ENCODE measurements at regions not wholly inside any gene's neighbourhood (a gene's known extent, or its start where the extent isn't known, plus 50 kb on each side); places are given as distances from the start of the nearest gene placed in this dataset.
"Not testable (repeated sequence)": the region's sequence is repeated elsewhere in the genome, so short reads cannot be mapped to it uniquely, and the experiment has no call there.

DNA sequence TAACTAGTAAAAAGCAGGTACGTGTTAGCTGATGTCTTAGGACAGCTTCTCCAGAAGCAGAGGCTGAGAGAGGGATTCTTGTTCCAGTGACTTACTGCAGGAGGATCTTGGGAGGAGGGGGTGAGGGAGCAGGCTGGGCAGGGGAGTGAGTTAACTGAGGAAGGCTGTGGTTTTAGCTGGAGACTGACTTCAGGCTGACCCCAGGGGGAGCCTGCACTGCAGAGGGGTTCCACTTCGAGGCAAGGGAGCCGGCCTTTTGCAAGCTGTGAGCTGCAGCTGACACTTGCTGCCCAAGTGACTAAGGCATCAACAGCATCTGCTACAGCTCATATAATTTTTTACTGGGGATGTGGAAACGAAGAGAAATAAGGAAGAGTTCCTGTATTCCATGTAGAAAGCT lies 50.4 kb upstream of the SOD1 start:
- no peak for DNase-seq

DNA sequence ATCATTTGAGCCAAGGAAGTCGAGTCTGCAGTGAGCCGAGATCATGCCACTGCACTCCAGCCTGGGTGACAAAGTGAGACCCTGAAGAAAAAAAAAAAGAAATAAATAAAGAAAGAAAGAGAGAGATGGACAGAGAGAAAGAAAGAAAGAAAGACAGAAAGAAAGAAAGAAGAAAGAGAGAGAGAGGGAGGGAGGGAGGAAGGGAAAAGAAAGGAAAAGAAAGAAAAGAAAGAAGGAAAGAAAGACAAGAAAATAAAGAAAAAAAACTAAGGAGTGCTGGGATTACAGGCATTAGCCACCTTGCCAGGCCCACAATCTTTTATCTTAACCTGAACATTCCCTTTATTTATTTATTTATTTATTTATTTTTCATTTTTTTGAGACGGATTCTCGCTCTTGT lies 51.7 kb upstream of the SOD1 start:
- DNase-seq: no peak

DNA sequence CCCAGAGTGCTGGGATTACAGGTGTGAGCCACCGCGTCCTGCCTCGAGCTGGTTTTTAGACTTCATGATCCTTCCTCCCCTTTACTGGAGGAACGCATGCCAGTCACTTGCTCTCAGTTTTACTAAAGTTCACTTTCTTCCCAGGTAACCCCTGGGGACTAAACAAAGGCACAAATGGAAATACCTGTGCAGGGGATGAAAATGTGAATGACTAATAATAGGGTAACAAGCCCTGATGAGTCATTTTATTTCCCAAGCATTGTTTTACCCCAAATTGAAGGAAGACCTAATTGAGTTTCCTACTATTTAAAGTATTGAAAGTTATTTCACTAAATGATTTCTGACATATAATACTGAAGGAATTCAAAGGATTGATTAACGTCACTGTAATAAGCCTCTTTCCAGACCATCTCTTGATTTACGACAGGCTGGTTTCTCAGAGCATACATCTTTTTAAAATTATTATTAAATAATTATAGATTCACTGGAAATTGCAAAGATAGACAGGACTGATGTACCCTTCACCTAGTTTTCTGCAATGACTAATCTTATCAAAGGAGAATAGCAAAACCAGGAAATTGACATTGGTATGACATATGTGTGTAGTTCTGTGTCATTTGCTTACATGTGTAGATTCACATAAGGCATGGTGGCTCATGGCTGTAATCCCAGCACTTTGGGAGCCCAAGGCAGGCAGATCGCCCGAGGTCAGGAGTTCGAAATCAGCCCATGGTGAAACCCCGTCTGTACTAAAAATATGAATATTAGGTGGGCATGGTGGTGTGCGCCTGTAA lies 53.2 kb upstream of the SOD1 start:
- no peak for DNase-seq

DNA sequence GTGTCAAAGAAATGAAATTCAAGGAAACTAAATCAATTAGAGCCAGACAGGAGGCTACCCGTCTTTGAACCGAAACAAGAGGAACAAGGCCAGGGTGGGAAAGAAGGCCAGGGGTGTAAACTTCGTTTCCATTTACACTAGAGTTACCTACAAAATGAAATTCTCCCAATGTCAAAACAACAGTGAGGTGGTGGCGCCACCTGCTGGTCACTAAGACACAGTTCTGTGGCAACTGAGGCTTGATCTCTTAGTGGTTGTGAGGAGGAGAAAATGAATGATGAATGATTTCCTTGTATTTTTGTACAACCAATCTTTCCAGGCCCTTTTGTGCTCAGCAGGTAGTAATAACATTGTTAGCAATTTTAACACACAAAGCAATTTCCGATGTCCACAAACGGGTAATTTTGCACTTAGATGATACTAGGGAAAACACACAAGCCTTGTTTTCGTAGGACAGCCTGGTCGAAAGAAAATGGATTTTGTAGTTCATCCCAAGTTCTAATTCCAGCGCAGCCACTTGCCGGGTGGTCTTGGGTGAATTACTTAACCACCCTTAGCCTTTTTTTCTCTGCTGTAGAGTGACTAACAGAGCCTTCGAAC lies 54.8 kb upstream of the SOD1 start:
- DNase-seq: peak; percentile 25

DNA sequence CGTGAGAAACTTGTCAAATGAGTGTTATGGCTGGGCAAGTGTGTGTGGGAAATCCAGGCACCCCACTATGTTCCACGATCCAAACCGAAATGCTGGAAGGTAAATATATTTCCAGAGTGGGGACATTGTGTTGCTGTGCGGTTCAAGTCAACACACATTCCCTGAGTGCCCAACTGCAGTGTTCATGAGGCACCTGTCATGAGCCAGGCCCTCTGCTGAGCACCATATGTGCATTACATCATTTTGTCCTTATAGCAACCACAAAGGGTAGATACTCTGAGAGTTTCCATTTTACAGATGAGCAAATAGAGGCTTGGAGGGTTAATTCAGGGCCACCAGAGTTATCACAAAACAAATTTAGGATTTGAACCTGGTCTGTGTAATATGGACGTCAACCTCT lies 59.9 kb upstream of the SOD1 start:
- DNase-seq: no peak

DNA sequence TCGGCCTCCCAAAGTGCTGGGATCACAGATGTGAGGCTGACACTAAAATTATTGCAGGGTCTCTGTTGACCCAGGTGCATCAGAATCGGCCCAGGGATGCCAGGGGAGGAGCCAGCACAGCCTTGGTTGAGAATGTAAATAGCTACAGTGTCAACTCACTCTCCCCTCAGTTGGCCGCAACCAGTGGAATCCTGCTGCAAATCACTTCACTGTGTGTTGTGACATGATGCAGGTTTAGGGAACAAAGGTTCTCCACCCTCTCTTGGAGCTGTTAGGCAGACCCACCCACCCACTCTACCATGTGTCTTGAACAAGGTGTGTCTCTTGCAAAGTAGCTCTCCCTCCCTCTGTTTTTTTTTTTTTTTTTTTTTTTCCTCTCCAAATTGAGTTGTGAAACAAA lies 60.5 kb upstream of the SOD1 start:
- DNase-seq: no peak

DNA sequence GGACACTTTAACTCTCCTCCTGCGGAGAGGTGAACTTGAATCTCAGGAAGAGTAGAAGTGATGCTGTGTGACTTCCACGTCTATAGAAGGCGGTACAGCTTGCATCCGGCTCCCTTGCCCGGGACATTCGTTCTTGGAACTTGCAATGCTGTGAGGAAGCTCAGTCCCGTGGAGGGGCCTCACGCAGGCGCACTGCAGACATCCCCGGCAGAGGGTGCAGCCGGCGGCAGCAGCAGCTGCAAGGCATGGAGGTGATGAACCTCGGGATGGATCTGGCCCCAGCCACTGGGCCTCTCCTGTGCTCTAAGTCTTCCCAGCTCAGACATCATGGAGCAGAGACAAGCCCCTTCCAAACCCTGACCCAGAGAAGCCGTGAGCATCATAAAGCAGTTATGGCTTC lies 61.8 kb upstream of the SOD1 start:
- no peak for DNase-seq

DNA sequence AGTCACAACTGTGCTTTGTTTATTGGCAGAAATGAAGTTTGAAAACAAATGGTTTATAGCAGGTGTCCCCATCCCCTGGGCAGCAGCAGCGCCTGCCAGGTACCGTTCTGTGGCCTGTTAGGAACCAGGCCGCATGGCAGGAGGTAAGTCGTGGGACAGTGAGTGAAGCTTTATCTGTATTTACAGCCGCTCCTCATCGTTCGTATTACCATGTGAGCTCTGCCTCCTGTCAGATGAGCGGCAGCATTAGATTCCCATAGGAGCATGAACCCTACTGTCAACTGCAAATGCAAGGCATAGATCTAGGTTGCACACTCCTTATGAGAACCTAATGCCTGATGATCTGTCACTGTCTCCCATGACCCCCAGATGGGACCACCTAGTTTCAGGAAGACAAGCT lies 63.4 kb upstream of the SOD1 start:
- no peak for DNase-seq

DNA sequence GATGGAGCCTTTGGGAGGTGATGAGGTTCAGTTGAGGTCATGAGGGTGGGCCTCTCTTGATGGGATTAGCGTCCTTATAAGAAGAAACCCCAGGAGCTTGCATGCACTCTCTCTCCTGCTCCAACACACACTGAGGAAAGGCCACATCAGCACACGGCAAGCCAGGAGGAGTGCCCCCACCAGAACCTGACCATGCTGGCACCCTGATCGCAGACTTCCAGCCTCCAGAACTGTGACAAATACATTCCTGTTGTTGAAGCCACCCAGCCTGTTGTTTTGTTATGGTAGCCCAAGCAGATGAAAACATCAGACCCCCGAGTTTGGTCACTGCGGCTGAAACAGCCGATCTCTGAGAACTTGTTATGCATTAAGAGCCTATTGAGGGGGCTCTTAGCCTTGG lies 64.8 kb upstream of the SOD1 start:
- DNase-seq: no peak

DNA sequence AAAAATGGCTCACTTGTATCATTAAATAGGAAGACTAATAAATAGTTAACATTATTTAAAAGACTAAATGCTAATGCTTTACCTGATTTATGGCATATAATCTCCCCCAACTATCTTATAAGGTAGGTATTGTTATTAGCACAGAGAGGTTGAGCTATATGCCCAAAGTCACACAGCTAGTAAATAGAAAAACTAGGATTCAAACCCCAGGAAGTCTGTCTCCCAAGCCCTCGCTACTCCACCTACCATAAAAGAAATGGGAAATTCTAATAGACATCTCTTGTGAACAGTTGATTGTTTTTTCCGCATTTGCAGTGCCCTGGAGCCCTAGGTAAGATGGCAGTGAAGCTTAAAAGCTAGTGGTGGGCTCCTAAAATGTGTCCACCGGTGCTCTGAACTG lies 65.2 kb upstream of the SOD1 start:
- no peak for DNase-seq

DNA sequence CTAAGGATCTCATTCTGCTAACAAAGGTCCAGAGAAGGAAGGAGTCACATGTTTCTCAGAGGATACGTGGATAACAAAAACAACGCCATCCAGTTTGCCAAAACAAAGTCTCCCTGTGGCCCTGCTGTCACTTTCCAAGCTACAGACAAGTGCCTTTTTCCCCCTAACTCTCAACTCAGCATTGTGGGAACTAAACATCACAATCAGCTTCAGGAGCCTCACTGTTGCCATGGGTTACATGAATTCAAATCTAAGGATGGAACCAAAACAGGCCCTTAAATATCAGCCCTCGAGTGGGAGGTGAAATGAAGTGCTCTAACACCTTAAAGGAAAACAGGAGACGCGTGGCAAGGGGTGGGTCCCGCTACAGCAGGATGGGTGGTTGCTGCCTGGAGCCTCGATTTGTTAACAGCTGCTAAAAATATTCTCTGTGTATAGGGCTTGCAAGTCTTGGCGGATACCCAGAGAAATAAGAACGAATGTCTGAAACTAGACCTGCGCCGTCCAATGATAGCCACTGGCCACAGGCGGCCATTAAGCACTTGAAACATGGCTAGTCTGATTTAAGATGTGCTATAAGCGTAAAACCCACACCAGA lies 66.4 kb upstream of the SOD1 start:
- DNase-seq: no peak

DNA sequence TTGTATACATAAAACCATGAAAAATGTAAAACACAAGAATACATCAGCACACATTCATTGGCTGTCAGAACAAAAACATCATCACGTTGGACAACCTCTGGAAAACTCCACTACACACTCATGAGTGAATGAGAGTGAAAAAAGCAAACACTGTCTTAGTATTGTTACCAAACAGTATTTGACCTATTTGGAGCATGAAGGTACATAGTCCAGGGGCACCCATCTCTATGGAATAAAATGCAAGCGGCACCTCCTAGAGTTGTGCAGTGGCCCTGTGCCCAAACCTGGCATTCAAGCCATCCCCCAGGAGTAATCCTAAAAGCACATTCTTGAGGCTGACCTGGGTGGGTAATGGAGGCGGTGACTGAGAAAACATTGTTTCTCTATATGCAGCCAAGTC lies 67.0 kb upstream of the SOD1 start:
- DNase-seq: no peak

DNA sequence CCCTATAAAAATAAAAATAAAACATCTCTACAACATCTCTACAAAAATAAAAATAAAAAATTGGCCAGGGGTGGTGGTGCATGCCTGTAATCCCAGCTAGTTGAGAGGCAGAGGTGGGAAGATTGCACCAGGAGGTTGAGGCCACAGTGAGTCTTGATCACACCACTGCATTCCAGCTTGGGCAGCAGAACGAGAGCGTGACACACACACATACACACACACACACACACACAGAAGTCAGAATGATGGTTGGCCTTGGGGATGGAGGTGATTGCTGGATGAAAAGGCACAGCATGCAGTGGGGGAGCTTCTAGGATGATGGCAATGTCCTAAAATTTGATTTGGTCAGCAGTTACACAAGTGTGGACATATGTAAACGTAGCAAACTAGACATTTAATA lies 69.7 kb upstream of the SOD1 start:
- DNase-seq: no peak

DNA sequence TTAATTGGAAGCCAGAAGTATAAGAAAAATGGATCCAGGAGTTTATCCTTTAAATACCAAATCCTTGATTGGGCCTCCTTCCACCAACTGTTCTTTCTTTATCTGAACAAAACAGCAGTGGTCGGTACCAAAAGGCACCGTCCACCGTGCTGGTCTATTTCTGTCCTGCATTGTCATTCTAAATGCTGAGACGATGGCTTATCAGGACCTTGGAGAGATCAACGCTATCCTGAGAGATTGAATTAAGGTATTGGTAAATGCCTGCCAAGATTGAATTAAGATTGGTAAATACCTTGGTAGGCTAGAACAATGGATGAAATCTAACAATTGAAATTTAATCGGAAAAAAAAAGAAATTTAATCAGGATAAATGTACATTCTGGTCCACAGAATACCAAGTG lies 73.4 kb upstream of the SOD1 start:
- DNase-seq: no peak

DNA sequence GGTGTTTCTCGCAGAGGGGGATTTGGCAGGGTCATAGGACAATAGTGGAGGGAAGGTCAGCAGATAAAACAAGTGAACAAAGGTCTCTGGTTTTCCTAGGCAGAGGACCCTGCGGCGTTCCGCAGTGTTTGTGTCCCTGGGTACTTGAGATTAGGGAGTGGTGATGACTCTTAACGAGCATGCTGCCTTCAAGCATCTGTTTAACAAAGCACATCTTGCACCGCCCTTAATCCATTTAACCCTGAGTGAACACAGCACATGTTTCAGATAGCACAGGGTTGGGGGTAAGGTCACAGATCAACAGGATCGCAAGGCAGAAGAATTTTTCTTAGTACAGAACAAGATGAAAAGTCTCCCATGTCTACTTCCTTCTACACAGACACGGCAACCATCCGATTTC lies 75.6 kb upstream of the SOD1 start:
- DNase-seq: not testable (repeated sequence)

DNA sequence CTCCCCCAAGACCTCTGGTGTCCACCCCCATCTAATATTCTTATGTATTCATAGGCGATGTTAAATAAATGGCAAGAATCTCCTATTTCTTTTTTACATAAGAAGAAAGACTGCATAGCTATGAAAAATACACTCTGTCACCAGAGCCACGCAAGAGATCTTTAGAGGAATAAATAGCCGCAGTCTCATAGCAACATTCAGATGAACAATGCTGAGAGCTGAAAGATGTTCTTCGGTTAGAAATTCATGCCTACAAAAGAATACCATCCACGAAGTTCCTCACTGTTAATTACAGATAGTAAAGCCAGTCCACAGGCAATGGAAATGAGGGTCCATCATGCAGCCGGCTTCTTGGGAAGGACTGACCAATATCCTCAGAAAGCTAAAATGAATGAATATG lies 76.0 kb upstream of the SOD1 start:
- no peak for DNase-seq

DNA sequence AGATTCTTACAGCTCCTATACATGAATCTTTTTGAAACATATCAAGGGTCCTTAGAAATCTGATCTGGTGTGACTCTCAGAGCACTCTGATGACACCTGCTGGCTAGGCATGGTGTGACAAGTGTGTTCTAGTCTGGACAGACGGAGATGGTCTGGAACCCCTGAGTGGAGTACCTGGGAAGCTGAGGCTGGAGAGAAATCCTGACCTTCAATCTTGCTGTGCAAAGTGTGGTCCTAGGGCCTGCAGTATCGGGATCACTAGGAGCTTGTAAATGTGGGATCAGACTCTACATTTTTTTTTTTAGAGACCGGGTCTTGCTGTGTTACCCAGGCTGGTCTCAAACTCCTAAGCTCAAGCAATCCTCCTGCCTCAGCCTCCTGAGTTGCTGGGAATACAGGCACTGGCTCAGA lies 78.6 kb upstream of the SOD1 start:
- DNase-seq: peak; percentile 17

DNA sequence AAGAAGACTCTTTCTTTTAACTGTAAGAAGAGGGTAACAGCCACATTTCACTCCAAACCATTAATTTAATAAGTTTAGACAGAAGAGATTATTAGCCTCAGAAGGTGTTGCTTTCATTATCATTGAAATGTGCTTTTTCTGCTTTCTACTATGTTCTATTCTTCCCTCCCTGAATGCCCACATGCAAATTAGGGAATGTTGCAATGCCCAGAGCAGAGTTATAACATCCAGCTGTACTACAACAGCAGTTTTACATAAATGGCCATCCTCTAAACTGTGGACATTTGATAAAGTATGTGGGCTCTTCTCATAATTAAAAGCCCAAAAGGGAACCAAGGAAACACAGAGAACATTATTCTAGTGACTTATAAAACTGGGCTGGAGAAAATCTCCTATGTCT lies 82.2 kb upstream of the SOD1 start:
- DNase-seq: no peak

DNA sequence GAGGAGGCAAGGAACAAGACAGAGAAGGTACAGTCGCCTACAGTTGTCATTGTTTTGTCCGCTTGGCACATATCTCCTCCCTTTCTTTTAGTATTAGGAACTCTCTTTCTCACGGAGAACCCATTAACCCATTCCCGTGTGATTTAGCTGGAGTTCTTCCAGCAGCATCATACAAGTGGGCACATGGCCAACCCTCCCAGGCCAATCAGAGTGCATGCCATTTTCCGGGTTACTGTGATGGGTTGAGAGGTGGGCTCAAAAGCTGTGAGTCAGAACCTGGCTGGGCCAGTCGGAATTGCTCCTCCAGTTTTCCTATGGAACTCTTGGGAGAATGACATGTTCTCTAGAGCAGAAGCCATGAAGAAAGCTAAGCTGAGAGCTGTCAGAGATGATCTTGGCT lies 83.1 kb upstream of the SOD1 start:
- DNase-seq: no peak

DNA sequence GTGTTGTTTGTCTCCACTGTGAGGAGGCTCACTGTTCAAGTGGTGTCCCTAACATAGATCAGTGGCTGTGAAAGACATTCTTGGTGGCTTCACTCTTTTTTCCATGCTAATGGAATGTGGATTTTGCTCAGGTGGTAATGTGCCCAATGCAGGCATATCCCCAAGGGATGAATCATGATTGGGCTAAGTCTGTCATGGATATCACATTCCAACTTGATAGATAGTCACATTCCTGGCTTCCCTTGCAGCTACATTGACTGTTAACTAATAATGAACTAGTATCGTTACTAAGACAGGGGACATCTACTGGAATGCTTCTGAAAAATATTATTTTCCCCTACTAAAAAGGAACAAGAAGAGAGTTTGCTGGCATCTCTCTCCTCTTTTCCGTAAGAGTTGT lies 86.3 kb upstream of the SOD1 start:
- DNase-seq: no peak

DNA sequence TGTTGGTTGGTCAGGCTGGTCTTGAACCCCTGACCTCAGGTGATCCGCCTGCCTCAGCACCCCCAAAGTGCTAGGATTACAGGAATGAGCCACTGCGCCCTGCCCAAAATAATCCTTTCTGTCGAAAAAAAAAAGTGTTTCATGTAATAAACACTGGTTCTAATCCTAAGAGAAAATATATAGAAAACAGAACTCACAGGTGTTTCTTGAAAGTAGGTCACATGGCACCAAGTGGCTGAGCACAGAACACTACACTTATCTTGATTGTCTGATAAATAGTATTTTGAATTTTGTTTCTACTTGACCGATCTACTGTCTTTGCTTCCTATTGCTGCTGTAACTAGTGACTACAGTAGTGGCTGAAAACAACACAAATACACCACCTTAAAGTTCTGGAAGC lies 87.6 kb upstream of the SOD1 start:
- no peak for DNase-seq

DNA sequence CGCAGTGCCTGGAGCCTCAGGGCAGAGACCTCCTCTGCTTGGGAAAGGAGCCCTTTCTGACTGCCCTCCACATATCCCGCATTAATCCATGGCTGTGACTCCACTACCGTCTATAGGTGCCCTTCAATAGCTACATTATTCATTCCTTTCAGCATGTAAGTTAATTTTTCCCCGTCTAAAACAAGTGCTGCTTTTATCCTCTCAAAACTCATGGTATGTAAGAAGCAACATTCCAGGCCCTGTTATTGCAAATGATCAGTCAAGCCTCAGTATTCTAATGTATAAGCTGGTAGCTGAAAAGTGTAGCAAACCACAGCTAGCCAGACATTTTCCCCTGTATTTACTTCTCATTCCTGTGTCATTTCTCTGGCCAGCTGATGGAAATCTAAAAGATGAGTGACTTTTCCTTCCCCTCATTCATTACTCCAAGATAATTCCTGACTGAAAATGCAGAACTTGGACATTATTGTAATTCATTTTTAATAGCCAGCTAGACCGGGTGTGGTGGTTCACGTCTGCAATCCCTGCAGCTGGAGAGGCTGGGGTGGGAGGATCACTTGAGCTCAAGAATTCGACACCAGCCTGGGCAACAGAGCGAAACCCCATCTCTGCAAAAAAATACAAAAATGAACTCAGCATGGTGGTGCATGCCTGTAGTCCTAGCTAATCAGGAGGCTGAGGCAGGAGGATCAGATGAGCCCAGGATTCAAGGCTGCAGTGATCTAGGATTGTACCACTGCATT lies 88.5 kb upstream of the SOD1 start:
- no peak for DNase-seq

DNA sequence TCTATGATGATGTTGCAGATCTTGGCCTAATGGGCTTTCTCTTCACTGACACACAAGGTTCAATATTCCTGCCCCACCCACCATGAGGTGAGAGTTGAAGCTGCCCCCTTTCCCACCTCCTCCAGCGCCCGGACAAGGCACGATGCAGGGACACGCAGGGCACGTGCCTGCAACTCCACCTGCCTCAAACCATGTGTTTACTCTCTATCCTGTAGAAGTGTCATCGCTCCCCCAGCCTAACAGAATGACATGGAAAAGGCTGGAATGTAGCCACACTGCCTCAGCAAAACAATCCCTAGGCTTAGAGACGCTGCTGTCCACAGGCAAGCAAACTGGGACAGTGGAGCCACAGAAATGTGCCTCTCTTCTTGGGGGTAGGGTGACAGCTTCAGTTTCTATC lies 92.9 kb upstream of the SOD1 start:
- no peak for DNase-seq

DNA sequence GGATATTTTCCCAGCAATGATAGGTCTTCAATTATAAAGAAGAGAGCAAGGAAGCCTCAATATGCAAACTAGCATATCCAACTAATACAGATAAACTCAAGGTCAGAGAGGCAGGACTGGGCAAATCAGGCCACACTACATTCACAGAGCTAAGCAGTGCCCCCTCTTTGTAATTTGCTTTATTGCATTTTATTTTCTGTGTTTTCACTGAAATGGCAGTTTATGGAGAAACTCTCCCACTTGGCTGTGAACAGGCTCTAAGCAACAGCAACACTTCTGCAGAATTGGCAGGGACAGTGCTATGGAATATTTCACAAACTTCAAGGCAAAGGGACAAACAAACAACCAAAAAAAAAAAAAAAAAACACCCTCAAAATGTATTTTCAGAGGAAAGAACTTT lies 93.4 kb upstream of the SOD1 start:
- no peak for DNase-seq
